Fibroblast of pulmonary artery (primary cell): ENCODE measurements at regions not wholly inside any gene's neighbourhood (a gene's known extent, or its start where the extent isn't known, plus 50 kb on each side); places are given as distances from the start of the nearest gene placed in this dataset.

Experiments used
- DNase-seq: peaks from one replicate; pipeline ENCODE4 v3.0.0-alpha.2; 2010; ENCODE audit warnings: low read depth
- H3K4me3 ChIP-seq: replicated peaks from 2 replicates; pipeline ENCODE4 v1.5.1; 2011; ENCODE audit warnings: low read depth, mild to moderate bottlenecking, control low read depth, low read length, moderate library complexity
- TF ChIP-seq, protein P1 (sequence below): IDR thresholded peaks from 2 replicates; pipeline ENCODE4 v1.5.1; 2011; ENCODE audit warnings: mild to moderate bottlenecking, control low read depth, low read length, inconsistent platforms; ENCODE audit errors: missing control alignments

DNA sequence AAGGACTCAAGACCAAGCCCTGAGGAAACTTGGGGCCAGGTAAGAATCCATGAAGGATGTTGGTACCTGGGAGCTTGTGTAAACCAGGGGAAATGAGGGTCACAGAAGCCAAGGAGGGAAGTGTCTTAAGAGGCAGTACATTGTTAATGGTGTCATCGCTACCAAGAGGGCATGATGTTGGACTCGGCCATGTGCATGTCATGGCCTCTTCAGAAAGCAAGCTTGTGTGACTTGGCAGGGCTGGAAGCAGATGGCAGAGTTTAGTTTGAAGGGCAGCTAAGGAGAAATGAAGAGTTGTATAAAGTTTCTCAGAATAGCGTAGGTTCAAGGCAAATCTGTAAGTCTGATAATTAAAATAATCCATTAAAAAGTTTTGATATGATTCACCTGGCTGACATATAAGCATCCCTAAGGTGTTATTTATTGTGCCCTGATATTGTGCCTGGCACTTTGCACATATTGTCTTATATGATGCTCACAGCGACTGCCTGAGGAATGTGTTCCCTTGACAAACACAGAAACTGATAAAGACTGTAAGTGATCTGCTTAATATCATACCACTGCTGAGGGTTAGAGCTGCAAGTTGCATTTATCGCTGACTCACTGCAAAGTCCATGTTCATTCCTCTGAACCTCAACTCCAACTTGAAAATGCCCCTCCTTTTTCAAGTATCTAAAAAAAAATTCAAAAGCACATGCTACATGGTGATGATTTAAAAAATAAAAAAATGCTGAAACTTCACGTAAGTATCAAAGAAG, 81.3 kb upstream of the PTPN3 start:
- DNase-seq = peak; percentile 11
- H3K4me3 ChIP-seq = no peak overlapping the region
- TF ChIP-seq, protein P1, sequence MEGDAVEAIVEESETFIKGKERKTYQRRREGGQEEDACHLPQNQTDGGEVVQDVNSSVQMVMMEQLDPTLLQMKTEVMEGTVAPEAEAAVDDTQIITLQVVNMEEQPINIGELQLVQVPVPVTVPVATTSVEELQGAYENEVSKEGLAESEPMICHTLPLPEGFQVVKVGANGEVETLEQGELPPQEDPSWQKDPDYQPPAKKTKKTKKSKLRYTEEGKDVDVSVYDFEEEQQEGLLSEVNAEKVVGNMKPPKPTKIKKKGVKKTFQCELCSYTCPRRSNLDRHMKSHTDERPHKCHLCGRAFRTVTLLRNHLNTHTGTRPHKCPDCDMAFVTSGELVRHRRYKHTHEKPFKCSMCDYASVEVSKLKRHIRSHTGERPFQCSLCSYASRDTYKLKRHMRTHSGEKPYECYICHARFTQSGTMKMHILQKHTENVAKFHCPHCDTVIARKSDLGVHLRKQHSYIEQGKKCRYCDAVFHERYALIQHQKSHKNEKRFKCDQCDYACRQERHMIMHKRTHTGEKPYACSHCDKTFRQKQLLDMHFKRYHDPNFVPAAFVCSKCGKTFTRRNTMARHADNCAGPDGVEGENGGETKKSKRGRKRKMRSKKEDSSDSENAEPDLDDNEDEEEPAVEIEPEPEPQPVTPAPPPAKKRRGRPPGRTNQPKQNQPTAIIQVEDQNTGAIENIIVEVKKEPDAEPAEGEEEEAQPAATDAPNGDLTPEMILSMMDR = no peak

DNA sequence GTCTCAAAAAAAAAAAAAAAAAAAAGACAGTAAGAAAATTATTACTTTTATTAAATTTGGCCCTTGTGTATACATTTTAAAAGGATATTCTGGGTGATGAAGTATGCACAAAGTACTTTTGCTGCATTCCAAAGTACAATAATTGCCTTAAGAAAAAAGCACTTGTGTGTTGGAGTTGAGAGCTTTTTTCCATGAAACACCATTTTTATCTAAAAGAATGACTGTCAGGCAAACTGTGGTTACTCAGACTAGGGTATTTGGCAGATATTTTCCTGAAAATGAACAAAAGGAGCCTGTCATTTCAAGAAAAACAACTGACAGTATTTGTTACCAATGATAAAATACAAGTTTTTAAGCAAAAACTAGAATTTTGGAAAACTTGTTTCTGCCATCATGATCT, 84.3 kb upstream of the PTPN3 start:
- DNase-seq = no peak
- TF ChIP-seq, protein P1 = no peak
- H3K4me3 ChIP-seq = no peak overlapping the region

DNA sequence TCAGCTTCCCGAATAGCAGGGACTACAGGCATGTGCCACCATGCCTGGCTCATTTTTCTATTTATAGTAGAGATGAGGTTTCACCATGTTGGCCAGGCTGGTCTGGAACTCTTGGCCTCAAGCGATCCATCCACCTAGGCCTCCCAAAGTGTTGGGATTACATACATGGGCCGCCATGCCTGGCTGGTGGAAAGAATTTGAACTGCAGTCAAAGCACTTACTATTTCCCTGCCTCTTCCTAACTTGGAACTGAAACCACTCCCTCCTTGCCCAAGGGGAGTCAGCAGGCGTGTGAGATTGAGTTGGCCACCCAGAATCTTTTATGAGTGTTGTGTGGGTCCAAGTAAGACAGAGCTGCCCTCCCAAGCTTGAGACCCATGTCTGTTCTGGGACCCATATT, 86.1 kb upstream of the PTPN3 start:
- DNase-seq = no peak
- TF ChIP-seq, protein P1 = no peak
- no peak overlapping the region for H3K4me3 ChIP-seq

DNA sequence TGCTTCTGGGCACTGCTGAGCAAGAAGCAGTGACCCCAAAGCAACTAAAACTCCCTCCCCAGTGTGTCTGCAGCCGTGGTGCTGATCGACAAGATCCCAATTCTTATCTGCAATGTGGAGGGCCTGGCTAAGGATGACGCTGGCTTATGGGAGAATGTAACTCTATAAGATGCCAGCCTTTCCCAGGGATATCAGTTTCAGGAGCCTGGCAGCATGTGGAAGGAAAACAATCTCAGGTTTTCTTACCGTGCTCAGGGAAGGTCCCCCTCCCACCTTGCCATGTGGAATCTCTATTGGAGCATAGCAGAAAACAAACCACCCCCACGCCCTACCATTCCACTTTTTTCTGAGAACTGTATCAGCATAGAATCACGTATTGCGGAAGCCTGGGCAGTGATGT, 87.7 kb upstream of the PTPN3 start:
- no peak overlapping the region for H3K4me3 ChIP-seq
- TF ChIP-seq, protein P1 = no peak
- DNase-seq = no peak

DNA sequence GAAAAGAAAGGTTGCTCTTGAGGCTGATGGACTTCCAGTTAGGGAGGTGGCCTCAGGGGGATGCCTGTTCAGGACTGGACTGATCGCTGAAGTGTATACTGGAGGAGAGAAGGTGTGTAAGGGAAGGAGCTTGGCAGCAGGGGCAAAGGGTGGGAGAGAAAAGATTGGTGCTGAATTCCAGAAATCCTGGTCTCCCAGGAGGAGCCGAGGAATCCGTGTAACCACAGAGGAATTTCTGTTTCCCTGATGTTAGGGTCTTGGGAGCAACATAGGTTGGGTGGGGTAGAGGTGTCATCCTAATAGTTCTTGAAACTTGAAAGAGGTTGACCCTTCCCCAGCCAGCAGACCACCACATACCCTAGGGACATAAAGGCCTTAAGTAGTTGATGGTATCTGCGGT, 88.9 kb upstream of the PTPN3 start:
- TF ChIP-seq, protein P1 = no peak
- H3K4me3 ChIP-seq = no peak overlapping the region
- no peak for DNase-seq

DNA sequence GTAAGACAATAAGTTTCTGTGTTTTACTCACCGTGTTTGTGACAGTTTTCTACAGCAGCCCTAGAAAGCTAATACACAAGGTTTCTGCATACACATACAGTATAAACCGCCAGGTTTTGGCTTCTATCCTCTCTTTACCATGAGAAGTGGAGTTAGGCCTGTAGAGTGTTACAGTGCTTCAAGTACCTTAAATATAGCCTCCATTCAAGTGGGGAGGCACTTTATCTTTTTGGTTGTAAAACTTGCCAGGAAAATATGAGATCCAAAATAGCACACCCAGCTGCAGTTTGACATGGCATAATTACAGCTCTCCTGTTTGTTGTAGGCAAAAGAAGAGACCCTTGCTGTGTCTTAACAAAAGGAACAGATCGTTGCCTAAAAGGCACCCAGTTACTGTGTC, 90.3 kb upstream of the PTPN3 start:
- no peak for DNase-seq
- no peak overlapping the region for H3K4me3 ChIP-seq
- TF ChIP-seq, protein P1 = no peak

DNA sequence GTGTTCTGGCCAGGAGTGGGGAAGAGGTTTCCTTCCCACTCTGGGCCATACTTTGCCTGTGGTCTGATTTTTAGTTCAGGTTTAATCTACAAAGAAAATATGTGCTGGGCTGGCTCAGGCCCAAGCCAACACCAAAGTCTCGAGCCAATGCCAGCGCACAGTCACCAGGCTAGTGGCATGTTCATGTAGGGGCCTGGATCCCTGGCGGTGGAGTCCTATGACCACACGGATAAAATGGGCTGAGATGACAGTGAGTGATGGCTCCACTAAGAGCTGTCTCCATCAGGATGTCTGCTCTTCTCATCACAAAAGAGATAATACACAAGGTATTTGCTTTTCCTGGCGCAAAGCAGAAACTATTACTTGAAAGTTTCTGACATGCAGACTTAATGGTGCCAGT, 92.9 kb upstream of the PTPN3 start:
- no peak for DNase-seq
- H3K4me3 ChIP-seq = no peak overlapping the region
- TF ChIP-seq, protein P1 = no peak
